Testis (tissue), 2 donors: ENCODE measurements at regions not wholly inside any gene's neighbourhood (a gene's known extent, or its start where the extent isn't known, plus 50 kb on each side); places are given as distances from the start of the nearest gene placed in this dataset.

Experiments used
- DNase-seq: peaks from one replicate; pipeline ENCODE4 v3.0.0-alpha.2; 2019
- H3K27ac ChIP-seq, 2 donors: fragments of 200-600 bp; sonication (generic); one replicate each; pipeline ENCODE4 v1.5.1; 2019
- H3K27me3 ChIP-seq: fragments of 200-600 bp; sonication (generic); one replicate; pipeline ENCODE4 v1.5.1; 2019
- H3K36me3 ChIP-seq: fragments of 200-600 bp; sonication (generic); one replicate; pipeline ENCODE4 v1.5.1; 2017; ENCODE audit warnings: low read depth; ENCODE audit errors: missing control alignments
- H3K4me1 ChIP-seq: fragments of 200-600 bp; sonication (generic); one replicate; pipeline ENCODE4 v1.5.1; 2019
- H3K4me3 ChIP-seq, 2 donors: fragments of 200-600 bp; sonication (generic); one replicate each; pipeline ENCODE4 v1.5.1; 2017 to 2019
- H3K9me3 ChIP-seq: fragments of 200-600 bp; sonication (generic); one replicate; pipeline ENCODE4 v1.5.1; 2017
- POLR2A ChIP-seq: fragments of 450-650 bp; IDR thresholded peaks from one replicate; pipeline ENCODE4 v1.6.1; 2017; ENCODE audit warnings: antibody characterized with exemption, mild to moderate bottlenecking, moderate library complexity
- WGBS, 2 donors: methylation state at CpG; one replicate each; pipeline ENCODE4 v1.1.5; 2018; 5-methylcytosine and 5-hydroxymethylcytosine counted together
- intact Hi-C: fragments of 100-400 bp; cut with DNase I; formaldehyde crosslinking; loops from one replicate; pipeline ENCODE4 v1.15.1; 2023; ENCODE audit warnings: low total_unique reads
- TF ChIP-seq, protein P1 (sequence below), 3 experiments: fragments of 450-650 bp in 2 of 3; fragments of 200-600 bp in 1 of 3; sonication (generic) in 1 of 3; IDR thresholded peaks; one replicate each; pipeline ENCODE4 v1.5.1; 2016 to 2019; ENCODE audit warnings: antibody characterized with exemption in 3 of 3, mild to moderate bottlenecking in 2 of 3, moderate library complexity in 1 of 3

DNA sequence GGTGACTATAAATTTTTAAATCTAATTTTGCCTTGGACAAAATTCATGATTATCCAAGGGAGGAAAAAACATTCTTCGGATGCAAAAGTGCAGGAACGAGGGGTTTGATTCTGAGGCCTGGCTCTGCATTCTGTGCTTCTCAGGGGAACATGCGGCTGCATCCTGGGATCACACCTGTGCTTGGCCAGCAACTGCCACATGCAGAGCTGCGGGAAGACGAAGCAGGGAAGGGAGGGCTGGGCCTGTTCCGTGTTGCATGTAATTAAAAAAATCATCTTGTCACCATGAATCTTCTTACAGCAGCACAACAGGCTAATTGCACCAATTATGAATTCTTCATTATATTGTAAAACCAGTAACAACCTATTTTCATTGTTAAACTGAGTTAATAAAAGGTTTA, 158.0 kb upstream of the ALKAL2 start:
- WGBS, 2 donors: 80 to 85% methylated on average over 6 of the region's 6 CpGs
- no peaks in the 10 kb centered on the region for H3K9me3 ChIP-seq
- DNase-seq: no peak
- H3K36me3 ChIP-seq: no peaks in the 10 kb centered on the region
- no peaks in the 10 kb centered on the region for H3K27me3 ChIP-seq
- H3K27ac ChIP-seq: no peak overlapping the region
- no peak overlapping the region for H3K4me3 ChIP-seq
- intact Hi-C loops: no loop called here
- TF ChIP-seq POLR2A: no peak
- TF ChIP-seq, protein P1, sequence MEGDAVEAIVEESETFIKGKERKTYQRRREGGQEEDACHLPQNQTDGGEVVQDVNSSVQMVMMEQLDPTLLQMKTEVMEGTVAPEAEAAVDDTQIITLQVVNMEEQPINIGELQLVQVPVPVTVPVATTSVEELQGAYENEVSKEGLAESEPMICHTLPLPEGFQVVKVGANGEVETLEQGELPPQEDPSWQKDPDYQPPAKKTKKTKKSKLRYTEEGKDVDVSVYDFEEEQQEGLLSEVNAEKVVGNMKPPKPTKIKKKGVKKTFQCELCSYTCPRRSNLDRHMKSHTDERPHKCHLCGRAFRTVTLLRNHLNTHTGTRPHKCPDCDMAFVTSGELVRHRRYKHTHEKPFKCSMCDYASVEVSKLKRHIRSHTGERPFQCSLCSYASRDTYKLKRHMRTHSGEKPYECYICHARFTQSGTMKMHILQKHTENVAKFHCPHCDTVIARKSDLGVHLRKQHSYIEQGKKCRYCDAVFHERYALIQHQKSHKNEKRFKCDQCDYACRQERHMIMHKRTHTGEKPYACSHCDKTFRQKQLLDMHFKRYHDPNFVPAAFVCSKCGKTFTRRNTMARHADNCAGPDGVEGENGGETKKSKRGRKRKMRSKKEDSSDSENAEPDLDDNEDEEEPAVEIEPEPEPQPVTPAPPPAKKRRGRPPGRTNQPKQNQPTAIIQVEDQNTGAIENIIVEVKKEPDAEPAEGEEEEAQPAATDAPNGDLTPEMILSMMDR (IDR thresholded peaks at IDR 0.05): no peak
- peaks cover 6% of the 10 kb centered on the region for H3K4me1 ChIP-seq

DNA sequence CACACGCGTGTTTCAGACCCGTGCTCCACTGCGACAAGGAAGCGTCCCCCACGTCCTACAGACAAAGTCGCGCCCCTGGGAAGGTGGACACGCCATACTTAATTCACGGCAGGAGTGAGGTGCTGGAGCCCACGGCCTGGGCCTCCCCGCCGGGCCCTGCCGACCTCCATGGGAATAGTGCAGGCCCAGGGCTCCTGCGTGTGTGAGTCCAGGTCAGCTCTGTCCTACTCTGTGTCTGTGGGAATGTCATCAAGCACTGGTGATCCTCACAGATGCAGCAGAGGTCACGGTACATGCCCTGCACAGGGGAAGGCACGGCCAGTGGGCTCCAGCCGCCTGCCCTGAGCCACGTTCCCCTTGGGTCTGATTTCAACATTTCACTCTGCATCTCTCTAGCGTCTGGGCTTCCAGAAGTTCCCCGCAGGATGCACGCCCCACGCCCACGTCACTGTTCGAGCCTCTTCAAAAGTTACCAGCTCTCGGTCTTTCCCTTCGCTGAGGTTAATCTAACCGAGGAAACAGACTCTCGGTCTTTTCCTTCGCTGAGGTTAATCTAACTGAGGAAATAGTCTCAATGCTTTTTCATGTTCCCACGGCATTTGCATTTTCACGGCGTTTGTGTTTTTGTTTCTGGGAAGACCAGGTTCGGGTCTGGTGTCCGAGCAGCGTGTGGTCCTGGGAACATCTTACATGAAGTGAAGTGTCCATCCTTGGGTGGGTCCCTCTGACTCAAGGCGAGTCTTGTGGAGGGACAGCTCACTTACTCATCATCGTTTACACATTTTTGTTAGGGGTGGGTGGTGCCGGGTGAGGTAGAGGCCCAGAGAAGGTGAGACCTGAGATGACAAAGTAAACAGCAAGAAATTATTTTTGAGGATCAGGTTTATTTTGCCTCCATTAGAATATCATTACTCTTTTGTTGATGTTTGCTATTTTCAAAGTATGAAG, 157.3 kb upstream of the ALKAL2 start:
- Histone ChIP-seq H3K27ac (no peak overlapping the region), H3K4me3 (no peak overlapping the region), H3K9me3 (no peaks in the 10 kb centered on the region), H3K4me1 (peaks cover 13% of the 10 kb centered on the region), H3K36me3 (no peaks in the 10 kb centered on the region), H3K27me3 (no peaks in the 10 kb centered on the region)
- intact Hi-C loops: no loop called here
- WGBS, 2 donors: 92 to 95% methylated on average over 34 to 39 of the region's 39 CpGs
- TF ChIP-seq, protein P1 (IDR thresholded peaks at IDR 0.05): no peak
- no peak for TF ChIP-seq POLR2A
- no peak for DNase-seq

DNA sequence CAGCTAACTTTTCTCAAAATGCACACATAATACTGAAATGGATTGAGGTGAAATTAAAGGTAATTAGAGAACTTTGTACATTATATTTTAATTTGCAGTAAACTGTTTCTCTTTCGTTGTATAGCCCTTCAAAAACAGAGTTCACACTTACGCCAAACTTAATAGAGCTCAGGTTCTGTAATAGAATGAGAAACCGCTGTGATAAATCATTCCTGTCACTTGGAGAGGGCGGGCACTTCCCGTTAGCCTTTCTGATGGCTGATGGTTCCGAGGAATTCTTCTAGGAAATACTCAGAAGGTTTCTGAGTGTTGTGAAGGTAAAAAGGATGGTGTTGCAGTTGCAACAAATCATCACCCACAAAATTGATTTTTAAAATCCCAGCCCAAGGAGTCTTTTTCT, 155.8 kb upstream of the ALKAL2 start:
- intact Hi-C loops: no loop called here
- no peak for DNase-seq
- 85 to 87% methylated on average over 6 of the region's 6 CpGs for WGBS, 2 donors
- H3K9me3 ChIP-seq: no peaks in the 10 kb centered on the region
- H3K4me1 ChIP-seq: peaks cover 24% of the 10 kb centered on the region
- TF ChIP-seq, protein P1 (IDR thresholded peaks at IDR 0.05): no peak
- TF ChIP-seq POLR2A: no peak
- no peak overlapping the region for H3K4me3 ChIP-seq
- no peaks in the 10 kb centered on the region for H3K27me3 ChIP-seq
- no peaks in the 10 kb centered on the region for H3K36me3 ChIP-seq
- no peak overlapping the region for H3K27ac ChIP-seq

DNA sequence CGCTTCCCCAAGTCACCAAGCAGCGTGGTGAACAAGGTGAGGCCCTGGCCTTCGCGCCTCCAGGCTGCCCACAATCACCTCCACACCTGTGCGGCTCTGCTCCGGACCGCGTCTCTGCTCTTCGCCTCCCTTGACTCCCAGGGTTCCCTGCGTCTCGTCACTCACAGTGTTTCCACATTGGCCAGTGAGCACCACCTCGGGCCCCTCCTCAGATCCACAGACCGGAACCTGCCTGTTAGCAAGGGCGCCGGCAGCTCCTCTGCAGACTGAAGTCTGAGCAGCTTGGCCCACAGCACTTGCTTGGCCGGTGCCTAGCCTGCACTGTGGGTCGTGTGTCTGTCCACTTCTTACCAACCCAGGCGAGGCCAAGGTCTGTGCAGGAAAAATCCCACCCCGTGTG, 155.3 kb upstream of the ALKAL2 start:
- H3K27ac ChIP-seq: no peak overlapping the region
- H3K36me3 ChIP-seq: no peaks in the 10 kb centered on the region
- no peaks in the 10 kb centered on the region for H3K9me3 ChIP-seq
- DNase-seq: no peak
- no peaks in the 10 kb centered on the region for H3K27me3 ChIP-seq
- H3K4me1 ChIP-seq: peaks cover 30% of the 10 kb centered on the region
- H3K4me3 ChIP-seq: no peak overlapping the region
- 87 to 96% methylated on average over 19 of the region's 19 CpGs for WGBS, 2 donors
- intact Hi-C loops: no loop called here
- TF ChIP-seq, protein P1 (IDR thresholded peaks at IDR 0.05): no peak
- TF ChIP-seq POLR2A: no peak
